Pancreas (tissue), 10 donors: ENCODE measurements at regions not wholly inside any gene's neighbourhood (a gene's known extent, or its start where the extent isn't known, plus 50 kb on each side); places are given as distances from the start of the nearest gene placed in this dataset.
"Not testable (repeated sequence)": the region's sequence is repeated elsewhere in the genome, so short reads cannot be mapped to it uniquely, and the experiment has no call there.

Experiments used
- ATAC-seq, 4 donors: fragments of 200-7000 bp; cut with Tn5 transposase; one replicate each; pipeline versions ENCODE4 v1.8.0 to v1.9.1; 2020; ENCODE audit warnings: mild to moderate bottlenecking in 4 of 4, moderate library complexity in 4 of 4
- DNase-seq, 6 donors: peaks; one replicate each; pipeline ENCODE4 v3.0.0-alpha.2; 2020
- FAIRE-seq: peaks from 2 replicates; lab custom pipeline; 2012; peaks lifted over from hg19 to GRCh38; lab: Jason Lieb, UNC
- H3K27ac ChIP-seq, 4 donors: fragments of 200-600 bp; sonication (generic); 1 replicate in 3 of 4; 2 replicates in 1 of 4; pipeline versions ENCODE4 v1.5.0 to v1.8.0; 2020
- H3K27me3 ChIP-seq, 4 donors: fragments of 200-600 bp; one replicate each; pipeline ENCODE4 v1.8.0; 2021
- H3K36me3 ChIP-seq, 3 donors: fragments of 200-600 bp; sonication (generic) in 1 of 3; one replicate each; pipeline versions ENCODE4 v1.5.0 to v1.8.0; 2020 to 2021
- H3K4me1 ChIP-seq, 3 donors: fragments of 200-600 bp; one replicate each; pipeline ENCODE4 v1.8.0; 2021
- H3K4me3 ChIP-seq, 4 donors: fragments of 200-600 bp; sonication (generic) in 2 of 4; one replicate each; pipeline versions ENCODE4 v1.5.0 to v1.8.0; 2020 to 2021
- H3K9me3 ChIP-seq, 4 donors: fragments of 200-600 bp; one replicate each; pipeline ENCODE4 v1.8.0; 2021
- WGBS, 2 donors: extraction: QIAGEN DNeasy Blood & Tissue Kit; methylation state at CpG; one replicate each; pipeline ENCODE4 v1.1.7; 2013; 5-methylcytosine and 5-hydroxymethylcytosine counted together
- intact Hi-C, 3 donors: fragments of 100-400 bp; cut with DNase I; formaldehyde crosslinking; loops; one replicate each; pipeline versions ENCODE4 v1.11.1 to v1.14.2; 2022
- TF ChIP-seq, protein P1 (sequence below), 4 donors: fragments of 200-600 bp; sonication (generic) in 3 of 4; IDR thresholded peaks; one replicate each; pipeline versions ENCODE4 v1.5.0 to v1.8.0; 2021; ENCODE audit warnings: antibody characterized with exemption in 4 of 4
- donor health status: healthy with polysubstance abuse.
- donor health status: DM: no; HTN: no; CAD: no; lungs with moderate emphysema.
- donor health status: DM: no; HTN: no; CAD: no.
- donor health status: control.
- donor health status: control.
- donor health status: Bipolar disorder and iron deficiency.
- donor health status: DM: yes; HTN: yes; CAD: no.
- donor health status: DM: no; HTN: no; CAD: no.
- donor health status: DM: no; HTN: no; CAD: no.
- donor health status: DM: yes; HTN: yes; CAD: no.

- FAIRE-seq (no peak), DNase-seq (no peak), ATAC-seq (no peak)
- Histone ChIP-seq H3K27ac (no peak overlapping the region), H3K4me1 (no peaks in the 10 kb centered on the region), H3K27me3 (no peaks in the 10 kb centered on the region), H3K36me3 (no peaks in the 10 kb centered on the region), H3K4me3 (no peak overlapping the region), H3K9me3 (no peaks in the 10 kb centered on the region)
- WGBS, 2 donors, result 42 to 58% methylated on average over 1 of the region's 1 CpG
- intact Hi-C loops, result no loop called here
- TF ChIP-seq, protein P1, sequence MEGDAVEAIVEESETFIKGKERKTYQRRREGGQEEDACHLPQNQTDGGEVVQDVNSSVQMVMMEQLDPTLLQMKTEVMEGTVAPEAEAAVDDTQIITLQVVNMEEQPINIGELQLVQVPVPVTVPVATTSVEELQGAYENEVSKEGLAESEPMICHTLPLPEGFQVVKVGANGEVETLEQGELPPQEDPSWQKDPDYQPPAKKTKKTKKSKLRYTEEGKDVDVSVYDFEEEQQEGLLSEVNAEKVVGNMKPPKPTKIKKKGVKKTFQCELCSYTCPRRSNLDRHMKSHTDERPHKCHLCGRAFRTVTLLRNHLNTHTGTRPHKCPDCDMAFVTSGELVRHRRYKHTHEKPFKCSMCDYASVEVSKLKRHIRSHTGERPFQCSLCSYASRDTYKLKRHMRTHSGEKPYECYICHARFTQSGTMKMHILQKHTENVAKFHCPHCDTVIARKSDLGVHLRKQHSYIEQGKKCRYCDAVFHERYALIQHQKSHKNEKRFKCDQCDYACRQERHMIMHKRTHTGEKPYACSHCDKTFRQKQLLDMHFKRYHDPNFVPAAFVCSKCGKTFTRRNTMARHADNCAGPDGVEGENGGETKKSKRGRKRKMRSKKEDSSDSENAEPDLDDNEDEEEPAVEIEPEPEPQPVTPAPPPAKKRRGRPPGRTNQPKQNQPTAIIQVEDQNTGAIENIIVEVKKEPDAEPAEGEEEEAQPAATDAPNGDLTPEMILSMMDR (IDR thresholded peaks at IDR 0.05), result no peak
Observed at GRCh38 chr16:59455497-59455896, 721.4 kb upstream of the GOT2 start.

- FAIRE-seq, DNase-seq, H3K27ac ChIP-seq, H3K4me1 ChIP-seq, H3K9me3 ChIP-seq, H3K36me3 ChIP-seq, ATAC-seq, H3K27me3 ChIP-seq, H3K4me3 ChIP-seq, intact Hi-C loops: not testable (repeated sequence)
- 66 to 77% methylated on average over 5 of the region's 5 CpGs for WGBS, 2 donors
Observed at GRCh38 chr16:59450513-59450912, 716.4 kb upstream of the GOT2 start.

DNA sequence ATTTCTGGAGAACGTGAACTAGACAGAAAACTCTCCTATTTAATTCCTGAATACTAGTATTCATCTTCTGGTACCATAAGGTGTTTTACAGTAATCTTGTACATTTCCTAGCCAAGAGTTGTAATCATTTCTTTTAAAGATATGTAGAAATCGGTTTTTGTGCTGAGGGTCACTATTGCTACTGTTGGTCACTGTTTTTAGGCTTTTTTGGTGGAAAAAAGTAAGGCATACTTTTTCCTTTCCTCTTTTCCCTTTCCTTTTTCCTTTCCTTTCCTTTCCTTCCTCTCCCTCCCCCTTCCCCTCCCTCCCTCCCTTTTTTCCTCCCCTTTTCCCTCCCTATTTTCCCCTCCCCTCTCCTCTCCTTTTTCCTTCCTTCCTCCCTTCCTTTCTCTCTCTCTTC is 706.4 kb upstream of the GOT2 start:
- intact Hi-C loops, result no loop called here
- TF ChIP-seq, protein P1 (IDR thresholded peaks at IDR 0.05), result no peak
- 32 to 55% methylated on average over 2 of the region's 2 CpGs for WGBS, 2 donors
- DNase-seq (no peak), ATAC-seq (no peak), FAIRE-seq (no peak)
- H3K4me1 ChIP-seq, result no peaks in the 10 kb centered on the region
- H3K27ac ChIP-seq, result no peak overlapping the region
- no peaks in the 10 kb centered on the region for H3K36me3 ChIP-seq
- no peaks in the 10 kb centered on the region for H3K9me3 ChIP-seq
- H3K4me3 ChIP-seq, result no peak overlapping the region
- H3K27me3 ChIP-seq, result no peaks in the 10 kb centered on the region

DNA sequence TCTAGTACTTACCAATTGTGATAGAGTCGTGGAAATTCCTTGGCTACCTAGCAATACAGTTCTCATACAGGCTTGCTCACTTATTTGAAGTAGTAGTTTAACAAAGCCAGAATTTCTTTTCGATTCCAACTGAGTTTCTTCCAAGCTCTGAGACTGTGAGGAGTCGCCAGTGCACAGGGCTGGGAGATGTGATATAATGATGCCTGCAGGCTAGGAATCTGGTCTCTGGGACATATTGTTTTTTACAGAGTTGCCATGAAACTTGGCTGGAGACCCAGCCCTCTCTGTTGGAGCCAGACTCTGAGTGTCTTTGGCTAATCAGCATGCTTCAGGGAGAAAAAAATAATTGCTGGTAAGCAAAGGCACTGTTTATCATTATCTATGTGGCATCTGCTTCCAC is 698.8 kb upstream of the GOT2 start:
- DNase-seq (no peak), FAIRE-seq (no peak), ATAC-seq (no peak)
- Histone ChIP-seq H3K9me3 (no peaks in the 10 kb centered on the region), H3K36me3 (no peaks in the 10 kb centered on the region), H3K27ac (no peak overlapping the region), H3K4me3 (no peak overlapping the region), H3K27me3 (no peaks in the 10 kb centered on the region), H3K4me1 (no peaks in the 10 kb centered on the region)
- TF ChIP-seq, protein P1 (IDR thresholded peaks at IDR 0.05), result no peak
- 34 to 37% methylated on average over 3 of the region's 3 CpGs for WGBS, 2 donors
- intact Hi-C loops, result no loop called here

- no peak for FAIRE-seq
Observed at GRCh38 chr16:59432276-59432675, 698.2 kb upstream of the GOT2 start.

More at GRCh38 chr16:59432276-59432675, 698.2 kb upstream of the GOT2 start:
- Histone ChIP-seq H3K4me3 (no peak overlapping the region), H3K4me1 (no peaks in the 10 kb centered on the region), H3K27ac (no peak overlapping the region), H3K27me3 (no peaks in the 10 kb centered on the region), H3K9me3 (no peaks in the 10 kb centered on the region), H3K36me3 (no peaks in the 10 kb centered on the region)
- 37 to 39% methylated on average over 1 of the region's 1 CpG for WGBS, 2 donors
- ATAC-seq (no peak), DNase-seq (no peak)
- TF ChIP-seq, protein P1 (IDR thresholded peaks at IDR 0.05), result no peak
- intact Hi-C loops, result no loop called here
